Stimulated activated CD8-positive, alpha-beta memory T cell treated with anti-CD3 and anti-CD28 coated beads, Interleukin-2, amount 100 ng/mL, for 48 hours (primary cell): ENCODE measurements at regions not wholly inside any gene's neighbourhood (a gene's known extent, or its start where the extent isn't known, plus 50 kb on each side); places are given as distances from the start of the nearest gene placed in this dataset.

Source experiments
- DNase-seq, 2 donors: peaks; one replicate each; pipeline ENCODE4 v3.0.0-alpha.2; 2020; ENCODE audit warnings: low read depth in 2 of 2

- no peak for DNase-seq
Observed at GRCh38 chr3:101084404-101084803, 91.2 kb upstream of the ABI3BP start.

GRCh38 chr3:101081999-101082398 is 88.8 kb upstream of the ABI3BP start:
- DNase-seq: no peak

DNA sequence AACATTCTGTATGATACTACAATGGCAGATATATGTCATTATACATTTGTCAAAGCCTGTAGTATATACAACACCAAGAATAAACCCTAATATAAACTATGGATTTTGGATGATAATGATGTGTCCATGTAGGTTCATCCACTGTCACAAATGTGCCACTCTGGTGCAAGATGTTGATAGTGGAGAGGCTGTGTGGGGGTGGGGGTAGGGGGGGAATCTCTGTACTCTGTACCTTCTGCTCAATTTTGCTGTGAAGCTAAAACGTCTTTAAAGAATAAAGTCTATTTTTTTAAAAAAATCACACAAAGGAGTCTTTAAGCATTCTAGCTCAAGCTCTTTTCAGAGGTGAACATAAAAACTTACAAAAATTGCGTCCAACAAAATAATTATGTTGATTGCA is 88.2 kb upstream of the ABI3BP start:
- DNase-seq: no peak

GRCh38 chr3:101077361-101078011 is 84.3 kb upstream of the ABI3BP start:
- DNase-seq: no peak

DNA sequence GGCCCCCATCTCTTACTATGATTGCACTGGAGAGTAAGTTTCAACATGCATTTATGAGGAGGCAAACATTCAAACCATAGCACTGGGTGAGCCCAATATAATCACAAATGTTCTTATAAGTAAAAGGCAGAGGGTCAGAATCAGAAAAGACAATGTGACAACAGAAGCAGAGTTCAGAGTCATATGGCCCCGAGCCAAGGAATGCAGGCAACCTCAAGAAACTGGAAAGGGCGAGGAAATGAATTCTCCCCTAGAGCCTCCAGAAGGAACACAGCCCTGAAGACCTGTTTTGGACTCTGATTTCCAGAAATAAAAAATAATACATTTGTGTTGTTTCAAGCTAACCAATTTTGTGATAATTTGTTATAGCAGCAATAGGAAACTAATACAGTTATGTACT is 81.3 kb upstream of the ABI3BP start:
- DNase-seq: no peak

GRCh38 chr3:101072300-101072699 is 79.1 kb upstream of the ABI3BP start:
- DNase-seq: no peak

DNA sequence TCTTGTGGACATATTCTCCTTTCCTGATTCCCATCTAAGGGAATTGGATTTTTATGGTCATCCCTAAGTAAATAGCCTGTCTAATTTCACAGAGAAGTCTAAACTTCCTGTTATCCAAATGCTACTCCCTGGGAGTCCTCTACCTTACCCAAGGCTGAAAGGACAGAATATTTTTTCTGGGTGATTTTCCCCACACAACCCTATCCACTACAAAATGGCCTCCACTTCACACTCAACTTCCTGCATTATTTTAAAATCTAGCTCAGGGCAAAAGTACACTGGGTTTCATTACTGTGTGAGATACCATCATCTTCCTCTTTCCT is 77.5 kb upstream of the ABI3BP start:
- no peak for DNase-seq

DNA sequence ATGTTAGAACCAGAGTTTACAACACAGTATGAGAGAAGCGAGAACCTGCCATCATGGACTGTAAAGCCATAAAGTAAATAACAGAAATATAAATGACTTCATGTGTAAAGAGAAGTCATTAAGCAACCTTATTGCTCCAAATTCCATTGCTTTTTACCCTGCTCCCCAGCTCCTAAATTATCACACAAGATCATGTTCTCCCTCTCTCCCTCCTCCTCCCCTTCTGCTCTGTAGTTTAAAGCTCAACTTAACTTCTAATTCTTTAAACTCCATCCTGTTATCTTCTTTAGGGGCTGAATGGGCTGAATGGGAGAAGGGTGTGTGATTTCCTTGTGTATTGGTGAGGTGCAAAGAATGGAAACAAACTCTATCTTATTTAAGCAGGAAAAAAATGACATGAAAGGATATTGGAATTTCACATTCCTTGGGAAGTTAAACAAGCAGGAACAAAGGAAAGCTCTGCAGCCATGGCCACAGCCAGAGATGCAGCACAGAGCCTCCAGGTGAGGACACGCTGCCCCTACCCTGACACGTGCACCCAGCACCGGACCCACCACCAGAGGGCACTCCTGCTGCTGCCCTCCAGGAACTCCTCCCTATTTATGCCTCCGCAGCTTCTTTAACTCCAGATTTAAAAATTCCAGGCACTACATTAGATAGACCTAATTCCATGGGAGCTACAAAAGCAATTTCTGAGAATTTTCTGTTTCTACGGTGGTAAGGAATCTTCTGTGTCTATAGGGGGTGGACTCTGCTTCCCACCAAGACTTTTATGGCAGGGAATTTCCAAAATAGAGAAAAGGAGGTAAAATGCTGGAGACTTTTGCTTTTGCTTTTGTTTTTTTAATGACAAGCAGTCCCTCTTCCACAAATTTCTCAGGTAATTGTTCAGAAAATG is 76.9 kb upstream of the ABI3BP start:
- DNase-seq: peak; percentile 45 to 58

- no peak for DNase-seq
Observed at GRCh38 chr3:101068876-101069606, 75.8 kb upstream of the ABI3BP start.

GRCh38 chr3:101066711-101067129 is 73.5 kb upstream of the ABI3BP start:
- no peak for DNase-seq

DNA sequence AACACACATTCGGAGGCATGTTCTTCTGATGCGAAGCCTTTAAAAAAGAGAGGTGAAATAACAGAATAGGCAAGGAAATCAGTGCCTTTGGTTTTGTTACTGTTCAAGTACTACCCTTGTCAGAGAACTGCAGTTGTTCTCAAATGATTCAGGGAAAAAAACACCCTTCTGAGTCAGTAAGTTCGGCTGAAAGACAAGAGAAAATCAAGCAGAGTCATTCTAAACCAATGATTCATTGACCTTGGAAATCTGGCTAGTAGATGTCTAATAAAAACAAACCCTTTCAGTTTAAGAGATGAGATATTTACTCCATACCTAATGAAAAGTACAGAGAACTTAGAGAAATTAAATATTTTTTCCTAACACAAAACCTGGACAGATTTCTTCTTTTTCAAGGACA is 72.7 kb upstream of the ABI3BP start:
- DNase-seq: no peak

DNA sequence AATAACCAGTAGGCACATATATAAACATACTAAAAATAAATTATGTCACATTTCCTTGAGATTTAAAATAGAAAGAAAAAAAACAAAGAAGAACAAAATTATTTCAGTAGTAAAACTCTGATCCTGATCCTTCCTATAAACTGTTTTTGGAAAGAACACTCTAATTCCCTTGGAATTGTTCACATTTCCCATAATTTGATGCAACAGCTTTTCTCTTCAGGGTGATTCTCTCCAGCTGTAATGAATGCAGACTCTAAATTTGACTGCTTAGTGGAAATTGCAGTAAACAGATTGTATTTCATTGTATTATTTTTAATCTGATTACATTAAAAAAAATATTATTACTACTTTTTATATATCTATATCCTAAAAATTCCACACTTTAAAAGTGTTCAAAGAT is 70.2 kb upstream of the ABI3BP start:
- DNase-seq: no peak

DNA sequence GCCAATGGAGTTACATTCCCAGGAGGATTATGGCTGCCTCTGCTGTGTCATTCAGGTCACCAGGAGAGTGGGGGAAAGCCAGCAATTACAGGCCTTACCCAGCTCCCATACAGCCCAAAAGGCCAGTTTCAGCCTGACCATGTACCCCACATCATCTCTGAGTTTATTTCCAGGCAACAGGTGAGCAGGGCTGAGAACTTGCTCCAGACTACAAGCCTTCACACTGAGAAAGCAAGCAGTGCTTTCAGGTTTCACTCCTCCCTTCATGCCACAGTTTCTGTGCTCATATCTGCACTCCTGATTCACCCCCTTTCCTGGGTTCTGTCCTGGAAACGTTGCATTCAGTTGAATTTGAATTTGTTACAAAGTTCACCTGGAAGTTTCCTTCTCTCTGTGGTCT is 68.1 kb upstream of the ABI3BP start:
- no peak for DNase-seq

GRCh38 chr3:101050866-101051265 is 57.6 kb upstream of the ABI3BP start:
- DNase-seq: no peak

DNA sequence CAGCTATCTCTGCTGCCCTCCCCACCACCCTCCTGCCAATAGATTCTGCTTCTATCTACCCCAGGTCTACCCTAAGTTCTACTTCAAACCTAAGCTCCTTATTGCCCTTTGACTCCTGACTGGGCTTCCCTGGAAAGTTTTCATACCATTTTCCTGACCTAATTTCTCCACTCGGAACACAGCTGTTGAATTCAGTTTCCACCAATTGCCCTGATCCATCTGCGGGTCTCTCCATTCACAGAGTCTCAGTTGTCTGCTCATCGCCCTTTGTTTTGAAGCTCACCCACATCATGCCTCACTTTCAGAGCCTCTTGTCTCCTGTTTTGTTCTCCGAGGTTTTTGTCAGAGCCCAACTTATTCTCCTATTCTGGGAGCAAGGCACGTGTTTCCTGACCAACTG is 56.8 kb upstream of the ABI3BP start:
- DNase-seq: no peak

GRCh38 chr3:101049532-101049931 is 56.3 kb upstream of the ABI3BP start:
- DNase-seq: no peak

- no peak for DNase-seq
Observed at GRCh38 chr3:101043687-101044078, 50.5 kb upstream of the ABI3BP start.

- DNase-seq: no peak
Observed at GRCh38 chr3:101042996-101043686, 49.9 kb upstream of the ABI3BP start.
